Panc1 (cell line): ENCODE measurements at regions not wholly inside any gene's neighbourhood (a gene's known extent, or its start where the extent isn't known, plus 50 kb on each side); places are given as distances from the start of the nearest gene placed in this dataset.

Experiments used
- POLR2AphosphoS5 ChIP-seq: IDR thresholded peaks from 2 replicates; pipeline ENCODE4 v1.6.1; 2012; ENCODE audit warnings: mild to moderate bottlenecking, low read depth, low read length, moderate library complexity
- TF ChIP-seq, protein P1 (sequence below), 2 experiments: IDR thresholded peaks; 2 replicates each; pipeline ENCODE4 v1.6.1; 2011 to 2012; ENCODE audit warnings: low read depth in 2 of 2, control low read depth in 1 of 2, low read length in 1 of 2, mild to moderate bottlenecking in 1 of 2, moderate library complexity in 1 of 2; ENCODE audit not compliant: insufficient read depth in 1 of 2
- TF ChIP-seq, protein P2 (sequence below): fragments of 450-650 bp; IDR thresholded peaks from 2 replicates; pipeline ENCODE4 v1.5.1; 2017; ENCODE audit warnings: mild to moderate bottlenecking

DNA sequence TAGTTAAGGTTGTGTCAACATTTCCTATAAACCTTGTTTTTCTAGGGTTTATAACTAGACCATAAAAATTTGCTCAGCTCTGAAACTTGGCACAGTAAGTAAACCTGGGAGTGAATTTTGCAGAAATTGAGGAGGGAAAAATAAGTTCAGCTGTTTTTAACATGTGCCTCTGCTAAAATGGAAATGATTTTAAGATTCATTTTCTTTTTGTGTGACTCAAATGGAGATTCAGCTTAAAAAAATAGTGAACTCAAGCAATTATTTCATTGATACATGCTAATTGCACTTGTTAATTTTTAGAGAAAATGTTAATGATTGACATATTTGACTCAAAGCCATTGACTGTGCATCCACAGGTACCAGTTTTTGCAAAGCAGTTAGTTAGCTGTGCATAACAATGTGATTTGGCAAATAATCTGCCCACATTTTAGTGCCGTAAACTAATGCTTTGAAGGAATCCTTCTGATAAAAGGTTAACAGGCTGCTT is 68.5 kb upstream of the ZNF438 start:
- no peak for TF ChIP-seq POLR2AphosphoS5
- TF ChIP-seq, protein P1, sequence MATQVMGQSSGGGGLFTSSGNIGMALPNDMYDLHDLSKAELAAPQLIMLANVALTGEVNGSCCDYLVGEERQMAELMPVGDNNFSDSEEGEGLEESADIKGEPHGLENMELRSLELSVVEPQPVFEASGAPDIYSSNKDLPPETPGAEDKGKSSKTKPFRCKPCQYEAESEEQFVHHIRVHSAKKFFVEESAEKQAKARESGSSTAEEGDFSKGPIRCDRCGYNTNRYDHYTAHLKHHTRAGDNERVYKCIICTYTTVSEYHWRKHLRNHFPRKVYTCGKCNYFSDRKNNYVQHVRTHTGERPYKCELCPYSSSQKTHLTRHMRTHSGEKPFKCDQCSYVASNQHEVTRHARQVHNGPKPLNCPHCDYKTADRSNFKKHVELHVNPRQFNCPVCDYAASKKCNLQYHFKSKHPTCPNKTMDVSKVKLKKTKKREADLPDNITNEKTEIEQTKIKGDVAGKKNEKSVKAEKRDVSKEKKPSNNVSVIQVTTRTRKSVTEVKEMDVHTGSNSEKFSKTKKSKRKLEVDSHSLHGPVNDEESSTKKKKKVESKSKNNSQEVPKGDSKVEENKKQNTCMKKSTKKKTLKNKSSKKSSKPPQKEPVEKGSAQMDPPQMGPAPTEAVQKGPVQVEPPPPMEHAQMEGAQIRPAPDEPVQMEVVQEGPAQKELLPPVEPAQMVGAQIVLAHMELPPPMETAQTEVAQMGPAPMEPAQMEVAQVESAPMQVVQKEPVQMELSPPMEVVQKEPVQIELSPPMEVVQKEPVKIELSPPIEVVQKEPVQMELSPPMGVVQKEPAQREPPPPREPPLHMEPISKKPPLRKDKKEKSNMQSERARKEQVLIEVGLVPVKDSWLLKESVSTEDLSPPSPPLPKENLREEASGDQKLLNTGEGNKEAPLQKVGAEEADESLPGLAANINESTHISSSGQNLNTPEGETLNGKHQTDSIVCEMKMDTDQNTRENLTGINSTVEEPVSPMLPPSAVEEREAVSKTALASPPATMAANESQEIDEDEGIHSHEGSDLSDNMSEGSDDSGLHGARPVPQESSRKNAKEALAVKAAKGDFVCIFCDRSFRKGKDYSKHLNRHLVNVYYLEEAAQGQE (IDR thresholded peaks at IDR 0.05; ENCODE audit: insufficient read depth in 1 of 2, low read depth in 2 of 2, low read length in 1 of 2): no peak
- TF ChIP-seq, protein P2, sequence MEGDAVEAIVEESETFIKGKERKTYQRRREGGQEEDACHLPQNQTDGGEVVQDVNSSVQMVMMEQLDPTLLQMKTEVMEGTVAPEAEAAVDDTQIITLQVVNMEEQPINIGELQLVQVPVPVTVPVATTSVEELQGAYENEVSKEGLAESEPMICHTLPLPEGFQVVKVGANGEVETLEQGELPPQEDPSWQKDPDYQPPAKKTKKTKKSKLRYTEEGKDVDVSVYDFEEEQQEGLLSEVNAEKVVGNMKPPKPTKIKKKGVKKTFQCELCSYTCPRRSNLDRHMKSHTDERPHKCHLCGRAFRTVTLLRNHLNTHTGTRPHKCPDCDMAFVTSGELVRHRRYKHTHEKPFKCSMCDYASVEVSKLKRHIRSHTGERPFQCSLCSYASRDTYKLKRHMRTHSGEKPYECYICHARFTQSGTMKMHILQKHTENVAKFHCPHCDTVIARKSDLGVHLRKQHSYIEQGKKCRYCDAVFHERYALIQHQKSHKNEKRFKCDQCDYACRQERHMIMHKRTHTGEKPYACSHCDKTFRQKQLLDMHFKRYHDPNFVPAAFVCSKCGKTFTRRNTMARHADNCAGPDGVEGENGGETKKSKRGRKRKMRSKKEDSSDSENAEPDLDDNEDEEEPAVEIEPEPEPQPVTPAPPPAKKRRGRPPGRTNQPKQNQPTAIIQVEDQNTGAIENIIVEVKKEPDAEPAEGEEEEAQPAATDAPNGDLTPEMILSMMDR: no peak
